GM23338 (cell line): ENCODE measurements at regions not wholly inside any gene's neighbourhood (a gene's known extent, or its start where the extent isn't known, plus 50 kb on each side); places are given as distances from the start of the nearest gene placed in this dataset.

Experiments
- ATAC-seq: fragments of 200-7000 bp; cut with Tn5 transposase; 3 replicates; pipeline ENCODE4 v1.9.1; 2020
- DNase-seq: peaks from one replicate; pipeline ENCODE4 v3.0.0-alpha.2; 2015; ENCODE audit warnings: low spot score
- H2AFZ ChIP-seq: fragments of 200-600 bp; sonication (generic); 2 replicates; pipeline ENCODE4 v1.8.0; 2016; ENCODE audit warnings: antibody characterized with exemption, mild to moderate bottlenecking, moderate library complexity
- H3F3A ChIP-seq: fragments of 200-600 bp; sonication (generic); replicated peaks from 2 replicates; pipeline ENCODE4 v1.8.0; 2017; ENCODE audit warnings: antibody characterized with exemption, mixed run types, low read depth
- H3K27ac ChIP-seq: fragments of 200-600 bp; sonication (generic); 2 replicates; pipeline ENCODE4 v1.6.1; 2016; ENCODE audit warnings: low read depth
- H3K27me3 ChIP-seq: fragments of 200-600 bp; sonication (generic); 2 replicates; pipeline ENCODE4 v1.8.0; 2016; ENCODE audit warnings: mild to moderate bottlenecking, mixed run types, moderate library complexity; ENCODE audit not compliant: insufficient read depth
- H3K36me3 ChIP-seq: fragments of 200-600 bp; sonication (generic); 2 replicates; pipeline ENCODE4 v1.8.0; 2016; ENCODE audit warnings: mild to moderate bottlenecking; ENCODE audit not compliant: insufficient read depth
- H3K4me1 ChIP-seq: fragments of 200-600 bp; sonication (generic); 2 replicates; pipeline ENCODE4 v1.8.0; 2016; ENCODE audit warnings: mild to moderate bottlenecking, moderate library complexity; ENCODE audit not compliant: insufficient read depth
- H3K4me2 ChIP-seq: fragments of 200-600 bp; sonication (generic); 2 replicates; pipeline ENCODE4 v1.7.1; 2017; ENCODE audit warnings: mixed run types
- H3K4me3 ChIP-seq: fragments of 200-600 bp; sonication (generic); 2 replicates; pipeline ENCODE4 v1.6.1; 2016; ENCODE audit warnings: mixed run types
- H3K79me2 ChIP-seq: fragments of 200-600 bp; sonication (generic); replicated peaks from 2 replicates; pipeline ENCODE4 v1.8.0; 2017; ENCODE audit warnings: mild to moderate bottlenecking; ENCODE audit not compliant: insufficient read depth
- H3K9me2 ChIP-seq: fragments of 200-600 bp; sonication (generic); 2 replicates; pipeline ENCODE4 v1.8.0; 2017; ENCODE audit not compliant: insufficient read depth
- H4K20me1 ChIP-seq: fragments of 200-600 bp; sonication (generic); replicated peaks from 2 replicates; pipeline ENCODE4 v1.8.0; 2017; ENCODE audit warnings: mild to moderate bottlenecking; ENCODE audit not compliant: insufficient read depth
- H3K27ac Mint-ChIP-seq: 2 replicates; pipeline ENCODE4 v1.8.0; 2020; ENCODE audit warnings: inconsistent platforms, mild to moderate bottlenecking, moderate library complexity, mixed read lengths
- H3K27me3 Mint-ChIP-seq: 3 replicates; pipeline ENCODE4 v1.8.0; 2022; ENCODE audit warnings: low read depth, mild to moderate bottlenecking, moderate library complexity, mixed read lengths, inconsistent platforms; ENCODE audit not compliant: insufficient read depth, poor library complexity
- H3K36me3 Mint-ChIP-seq: 3 replicates; pipeline ENCODE4 v1.8.0; 2021; ENCODE audit warnings: low read depth, mild to moderate bottlenecking, inconsistent platforms, moderate library complexity, mixed read lengths
- H3K4me1 Mint-ChIP-seq: 3 replicates; pipeline ENCODE4 v1.8.0; 2020; ENCODE audit warnings: mild to moderate bottlenecking, inconsistent platforms, mixed read lengths
- H3K4me3 Mint-ChIP-seq: 3 replicates; pipeline ENCODE4 v1.8.0; 2021; ENCODE audit warnings: moderate library complexity, mild to moderate bottlenecking, inconsistent platforms, mixed read lengths
- H3K9me3 Mint-ChIP-seq: 3 replicates; pipeline ENCODE4 v1.8.0; 2020; ENCODE audit warnings: moderate library complexity, mild to moderate bottlenecking, inconsistent platforms, mixed read lengths
- CREB1 ChIP-seq: fragments of 250-450 bp; sonication (Bioruptor Pico); IDR thresholded peaks from 2 replicates; pipeline ENCODE4 v1.5.0; 2020; ENCODE audit warnings: low read depth, mild to moderate bottlenecking, moderate library complexity
- EZH2 ChIP-seq: fragments of 200-600 bp; sonication (generic); IDR thresholded peaks from one replicate; pipeline ENCODE4 v1.8.0; 2017; ENCODE audit warnings: antibody characterized with exemption, mild to moderate bottlenecking, low read depth; ENCODE audit not compliant: unreplicated experiment
- EZH2phosphoT487 ChIP-seq: fragments of 200-600 bp; sonication (generic); IDR thresholded peaks from one replicate; pipeline ENCODE4 v1.8.1; 2018; ENCODE audit warnings: antibody characterized with exemption; ENCODE audit not compliant: unreplicated experiment
- JUNB ChIP-seq: IDR thresholded peaks from one replicate; pipeline ENCODE4 v1.6.1; 2016; ENCODE audit warnings: antibody characterized with exemption; ENCODE audit not compliant: unreplicated experiment
- NANOG ChIP-seq: IDR thresholded peaks from 2 replicates; pipeline ENCODE4 v1.6.1; 2016; ENCODE audit warnings: antibody characterized with exemption, borderline replicate concordance
- ZNF114 ChIP-seq: fragments of 250-450 bp; sonication (Bioruptor Pico); IDR thresholded peaks from 2 replicates; pipeline ENCODE4 v1.5.0; 2020; ENCODE audit warnings: mild to moderate bottlenecking, moderate library complexity
- ZNF331 ChIP-seq: fragments of 250-450 bp; sonication (Bioruptor Pico); IDR thresholded peaks from 2 replicates; pipeline ENCODE4 v1.5.0; 2020; ENCODE audit warnings: low read depth, mild to moderate bottlenecking, moderate library complexity
- TF ChIP-seq, protein P1 (sequence below): IDR thresholded peaks from 2 replicates; pipeline ENCODE4 v1.6.1; 2016; ENCODE audit warnings: antibody characterized with exemption
- TF ChIP-seq, protein P2 (sequence below), 2 experiments: fragments of 200-600 bp in 1 of 2; sonication (generic) in 1 of 2; conservative IDR thresholded peaks; 2 replicates each; pipeline versions ENCODE4 v1.5.1 to v1.6.1; 2016 to 2017; ENCODE audit warnings: antibody characterized with exemption in 2 of 2, low read depth in 2 of 2, mild to moderate bottlenecking in 2 of 2, moderate library complexity in 1 of 2
- TF ChIP-seq, protein P3 (sequence below): IDR thresholded peaks from one replicate; pipeline ENCODE4 v1.6.1; 2018; ENCODE audit warnings: antibody characterized with exemption; ENCODE audit not compliant: unreplicated experiment

DNA sequence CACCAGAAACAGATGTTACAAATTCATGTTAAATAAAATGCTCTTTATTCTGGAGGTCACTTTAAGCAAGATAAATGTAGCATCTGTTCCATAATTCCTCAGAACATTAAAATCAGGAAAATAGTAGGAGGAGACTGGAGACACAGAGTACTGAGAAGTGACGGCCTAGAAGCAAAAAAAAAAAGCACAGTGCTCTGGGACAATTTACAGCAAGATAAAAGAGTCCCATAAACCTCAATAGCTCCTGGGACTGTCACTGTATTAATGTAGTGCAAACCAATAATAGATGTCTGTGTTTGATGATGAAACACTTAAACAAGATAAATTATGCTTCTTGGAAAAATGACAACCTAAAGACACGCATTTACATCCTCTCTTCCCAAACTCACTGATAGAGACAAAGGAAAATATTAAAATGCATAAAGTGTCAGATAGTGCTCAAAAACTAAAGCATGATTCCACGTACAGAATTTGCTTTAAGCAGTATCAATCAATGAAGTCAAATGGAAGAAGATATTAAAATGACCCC, 338.8 kb upstream of the REG3G start:
- Histone ChIP-seq H3K9me2 (no peaks in the 10 kb centered on the region; the same call in 1 of the 2 replicates), H3K4me1 (no peaks in the 10 kb centered on the region), H4K20me1 (no peaks in the 10 kb centered on the region), H3K27me3 (no peaks in the 10 kb centered on the region), H3K79me2 (no peaks in the 10 kb centered on the region), H3K27ac (no peak overlapping the region), H3F3A (no peaks in the 10 kb centered on the region), H2AFZ (no peak overlapping the region), H3K4me3 (no peak overlapping the region), H3K36me3 (no peaks in the 10 kb centered on the region), H3K4me2 (no peak overlapping the region)
- no peak for DNase-seq
- Mint-ChIP-seq H3K9me3 (peaks cover 4% of the 10 kb centered on the region; the same call in 1 of the 3 replicates), H3K4me3 (no peak overlapping the region), H3K36me3 (no peaks in the 10 kb centered on the region), H3K27ac (no peak overlapping the region), H3K4me1 (no peaks in the 10 kb centered on the region), H3K27me3 (peaks cover under 1% of the 10 kb centered on the region)
- no peak for TF ChIP-seq NANOG
- no peak for TF ChIP-seq EZH2phosphoT487
- TF ChIP-seq JUNB = no peak
- TF ChIP-seq CREB1 (CRISPR knock-in tag) = no peak
- TF ChIP-seq, protein P1, sequence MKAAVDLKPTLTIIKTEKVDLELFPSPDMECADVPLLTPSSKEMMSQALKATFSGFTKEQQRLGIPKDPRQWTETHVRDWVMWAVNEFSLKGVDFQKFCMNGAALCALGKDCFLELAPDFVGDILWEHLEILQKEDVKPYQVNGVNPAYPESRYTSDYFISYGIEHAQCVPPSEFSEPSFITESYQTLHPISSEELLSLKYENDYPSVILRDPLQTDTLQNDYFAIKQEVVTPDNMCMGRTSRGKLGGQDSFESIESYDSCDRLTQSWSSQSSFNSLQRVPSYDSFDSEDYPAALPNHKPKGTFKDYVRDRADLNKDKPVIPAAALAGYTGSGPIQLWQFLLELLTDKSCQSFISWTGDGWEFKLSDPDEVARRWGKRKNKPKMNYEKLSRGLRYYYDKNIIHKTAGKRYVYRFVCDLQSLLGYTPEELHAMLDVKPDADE = no peak
- TF ChIP-seq, protein P2, sequence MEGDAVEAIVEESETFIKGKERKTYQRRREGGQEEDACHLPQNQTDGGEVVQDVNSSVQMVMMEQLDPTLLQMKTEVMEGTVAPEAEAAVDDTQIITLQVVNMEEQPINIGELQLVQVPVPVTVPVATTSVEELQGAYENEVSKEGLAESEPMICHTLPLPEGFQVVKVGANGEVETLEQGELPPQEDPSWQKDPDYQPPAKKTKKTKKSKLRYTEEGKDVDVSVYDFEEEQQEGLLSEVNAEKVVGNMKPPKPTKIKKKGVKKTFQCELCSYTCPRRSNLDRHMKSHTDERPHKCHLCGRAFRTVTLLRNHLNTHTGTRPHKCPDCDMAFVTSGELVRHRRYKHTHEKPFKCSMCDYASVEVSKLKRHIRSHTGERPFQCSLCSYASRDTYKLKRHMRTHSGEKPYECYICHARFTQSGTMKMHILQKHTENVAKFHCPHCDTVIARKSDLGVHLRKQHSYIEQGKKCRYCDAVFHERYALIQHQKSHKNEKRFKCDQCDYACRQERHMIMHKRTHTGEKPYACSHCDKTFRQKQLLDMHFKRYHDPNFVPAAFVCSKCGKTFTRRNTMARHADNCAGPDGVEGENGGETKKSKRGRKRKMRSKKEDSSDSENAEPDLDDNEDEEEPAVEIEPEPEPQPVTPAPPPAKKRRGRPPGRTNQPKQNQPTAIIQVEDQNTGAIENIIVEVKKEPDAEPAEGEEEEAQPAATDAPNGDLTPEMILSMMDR (conservative IDR thresholded peaks at IDR 0.05; ENCODE audit: low read depth in 2 of 2) = no peak
- TF ChIP-seq ZNF331 (CRISPR knock-in tag) = no peak
- no peak for TF ChIP-seq ZNF114 (CRISPR knock-in tag)
- TF ChIP-seq EZH2 = no peak
- TF ChIP-seq, protein P3, sequence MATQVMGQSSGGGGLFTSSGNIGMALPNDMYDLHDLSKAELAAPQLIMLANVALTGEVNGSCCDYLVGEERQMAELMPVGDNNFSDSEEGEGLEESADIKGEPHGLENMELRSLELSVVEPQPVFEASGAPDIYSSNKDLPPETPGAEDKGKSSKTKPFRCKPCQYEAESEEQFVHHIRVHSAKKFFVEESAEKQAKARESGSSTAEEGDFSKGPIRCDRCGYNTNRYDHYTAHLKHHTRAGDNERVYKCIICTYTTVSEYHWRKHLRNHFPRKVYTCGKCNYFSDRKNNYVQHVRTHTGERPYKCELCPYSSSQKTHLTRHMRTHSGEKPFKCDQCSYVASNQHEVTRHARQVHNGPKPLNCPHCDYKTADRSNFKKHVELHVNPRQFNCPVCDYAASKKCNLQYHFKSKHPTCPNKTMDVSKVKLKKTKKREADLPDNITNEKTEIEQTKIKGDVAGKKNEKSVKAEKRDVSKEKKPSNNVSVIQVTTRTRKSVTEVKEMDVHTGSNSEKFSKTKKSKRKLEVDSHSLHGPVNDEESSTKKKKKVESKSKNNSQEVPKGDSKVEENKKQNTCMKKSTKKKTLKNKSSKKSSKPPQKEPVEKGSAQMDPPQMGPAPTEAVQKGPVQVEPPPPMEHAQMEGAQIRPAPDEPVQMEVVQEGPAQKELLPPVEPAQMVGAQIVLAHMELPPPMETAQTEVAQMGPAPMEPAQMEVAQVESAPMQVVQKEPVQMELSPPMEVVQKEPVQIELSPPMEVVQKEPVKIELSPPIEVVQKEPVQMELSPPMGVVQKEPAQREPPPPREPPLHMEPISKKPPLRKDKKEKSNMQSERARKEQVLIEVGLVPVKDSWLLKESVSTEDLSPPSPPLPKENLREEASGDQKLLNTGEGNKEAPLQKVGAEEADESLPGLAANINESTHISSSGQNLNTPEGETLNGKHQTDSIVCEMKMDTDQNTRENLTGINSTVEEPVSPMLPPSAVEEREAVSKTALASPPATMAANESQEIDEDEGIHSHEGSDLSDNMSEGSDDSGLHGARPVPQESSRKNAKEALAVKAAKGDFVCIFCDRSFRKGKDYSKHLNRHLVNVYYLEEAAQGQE = no peak
- no peak for ATAC-seq
